ENCODE measurements at regions not wholly inside any gene's neighbourhood (a gene's known extent, or its start where the extent isn't known, plus 50 kb on each side); places are given as distances from the start of the nearest gene placed in this dataset.
"Not testable (repeated sequence)": the region's sequence is repeated elsewhere in the genome, so short reads cannot be mapped to it uniquely, and the experiment has no call there.

GRCh38 chr12:46572644-46573346 is 200.2 kb upstream of the SLC38A2 start:
- Mint-ChIP-seq H3K36me3 (peaks cover 7 to 9% of the 10 kb centered on the region in 2 donors), H3K4me3 (no peak overlapping the region), H3K27me3 (no peaks in the 10 kb centered on the region), H3K4me1 (no peaks in the 10 kb centered on the region), H3K9me3 (peaks cover 5 to 19% (median 17%) of the 10 kb centered on the region in 7 donors), H3K27ac (peak overlapping the region in 1 of 6 donors; percentile 15)
- ATAC-seq (ENCODE audit: low read depth in 2 of 2) (no peak), DNase-seq (no peak)

- no peak overlapping the region for H3K27ac Mint-ChIP-seq
- peaks cover 12 to 31% (median 29%) of the 10 kb centered on the region in 7 donors for H3K9me3 Mint-ChIP-seq
- H3K4me1 Mint-ChIP-seq, result no peaks in the 10 kb centered on the region
- DNase-seq (no peak), ATAC-seq (ENCODE audit: low read depth in 2 of 2) (no peak)
- H3K27me3 Mint-ChIP-seq, result no peaks in the 10 kb centered on the region
- H3K36me3 Mint-ChIP-seq, result peaks cover 14 to 18% of the 10 kb centered on the region in 2 donors
- no peak overlapping the region for H3K4me3 Mint-ChIP-seq
These were observed 199.0 kb upstream of the SLC38A2 start for GRCh38 chr12:46571608-46572007.

GRCh38 chr12:46569826-46570439 is 197.4 kb upstream of the SLC38A2 start:
- DNase-seq (no peak), ATAC-seq (ENCODE audit: low read depth in 2 of 2) (no peak)
- Mint-ChIP-seq H3K4me1 (no peaks in the 10 kb centered on the region), H3K27ac (no peak overlapping the region), H3K4me3 (peak overlapping the region in 2 of 8 donors; percentile 12 to 61), H3K36me3 (peaks cover 28 to 35% of the 10 kb centered on the region in 2 donors), H3K9me3 (peaks cover 12 to 48% (median 44%) of the 10 kb centered on the region in 7 donors), H3K27me3 (no peaks in the 10 kb centered on the region)

GRCh38 chr12:46567667-46568066 is 195.1 kb upstream of the SLC38A2 start:
- H3K9me3 Mint-ChIP-seq, result peaks cover 12 to 57% (median 55%) of the 10 kb centered on the region in 7 donors
- no peaks in the 10 kb centered on the region for H3K27me3 Mint-ChIP-seq
- no peak overlapping the region for H3K4me3 Mint-ChIP-seq
- H3K36me3 Mint-ChIP-seq, result peaks cover 28 to 38% of the 10 kb centered on the region in 2 donors
- ATAC-seq (ENCODE audit: low read depth in 2 of 2) (no peak), DNase-seq (no peak)
- peaks cover 0 to 3% (median under 1%) of the 10 kb centered on the region in 3 donors for H3K4me1 Mint-ChIP-seq
- no peak overlapping the region for H3K27ac Mint-ChIP-seq

- peaks cover 3 to 9% (median 6%) of the 10 kb centered on the region in 3 donors for H3K4me1 Mint-ChIP-seq
- DNase-seq (no peak), ATAC-seq (ENCODE audit: low read depth in 2 of 2) (no peak)
- no peak overlapping the region for H3K4me3 Mint-ChIP-seq
- no peaks in the 10 kb centered on the region for H3K27me3 Mint-ChIP-seq
- peaks cover 22 to 29% of the 10 kb centered on the region in 2 donors for H3K36me3 Mint-ChIP-seq
- no peak overlapping the region for H3K27ac Mint-ChIP-seq
- H3K9me3 Mint-ChIP-seq, result peaks cover 11 to 40% (median 37%) of the 10 kb centered on the region in 7 donors
These were observed 190.2 kb upstream of the SLC38A2 start for GRCh38 chr12:46562625-46563225.

- not testable (repeated sequence) for ATAC-seq (ENCODE audit: low read depth in 2 of 2); H3K27me3 Mint-ChIP-seq; H3K27ac Mint-ChIP-seq; DNase-seq; H3K4me1 Mint-ChIP-seq; H3K4me3 Mint-ChIP-seq
- Mint-ChIP-seq H3K9me3 (peaks cover 8 to 33% (median 29%) of the 10 kb centered on the region in 7 donors), H3K36me3 (peaks cover 18 to 23% of the 10 kb centered on the region in 2 donors)
These were observed 189.4 kb upstream of the SLC38A2 start for GRCh38 chr12:46561769-46562624.

- Mint-ChIP-seq H3K27me3 (no peaks in the 10 kb centered on the region), H3K27ac (no peak overlapping the region), H3K4me3 (no peak overlapping the region), H3K36me3 (peaks cover 9 to 12% of the 10 kb centered on the region in 2 donors), H3K9me3 (peaks cover 5 to 21% (median 18%) of the 10 kb centered on the region in 7 donors), H3K4me1 (peaks cover 4 to 9% (median 6%) of the 10 kb centered on the region in 3 donors)
- ATAC-seq (ENCODE audit: low read depth in 2 of 2) (no peak), DNase-seq (no peak)
These were observed 188.3 kb upstream of the SLC38A2 start for GRCh38 chr12:46560874-46561273.

- H3K36me3 Mint-ChIP-seq, result peaks cover 2 to 5% of the 10 kb centered on the region in 2 donors
- DNase-seq (no peak), ATAC-seq (ENCODE audit: low read depth in 2 of 2) (no peak)
- peak overlapping the region in 1 of 6 donors; percentile 56 for H3K27ac Mint-ChIP-seq
- H3K9me3 Mint-ChIP-seq, result peaks cover 5 to 14% (median 10%) of the 10 kb centered on the region in 7 donors
- peaks cover 4 to 9% (median 6%) of the 10 kb centered on the region in 3 donors for H3K4me1 Mint-ChIP-seq
- no peaks in the 10 kb centered on the region for H3K27me3 Mint-ChIP-seq
- no peak overlapping the region for H3K4me3 Mint-ChIP-seq
These were observed 187.5 kb upstream of the SLC38A2 start for GRCh38 chr12:46560089-46560488.

GRCh38 chr12:46559311-46559710 is 186.7 kb upstream of the SLC38A2 start:
- ATAC-seq (ENCODE audit: low read depth in 2 of 2) (no peak), DNase-seq (no peak)
- Mint-ChIP-seq H3K27me3 (no peaks in the 10 kb centered on the region), H3K36me3 (peaks cover 0 to 4% of the 10 kb centered on the region in 2 donors), H3K27ac (peak overlapping the region in 1 of 6 donors; percentile 45), H3K4me3 (no peak overlapping the region), H3K4me1 (peaks cover 4 to 9% (median 6%) of the 10 kb centered on the region in 3 donors), H3K9me3 (peaks cover 2 to 7% (median 5%) of the 10 kb centered on the region in 7 donors)

GRCh38 chr12:46558677-46559076 is 186.1 kb upstream of the SLC38A2 start:
- Mint-ChIP-seq H3K9me3 (peaks cover 0 to 5% (median 0%) of the 10 kb centered on the region in 7 donors), H3K4me1 (peaks cover 4 to 9% (median 6%) of the 10 kb centered on the region in 3 donors), H3K27me3 (no peaks in the 10 kb centered on the region), H3K4me3 (no peak overlapping the region), H3K27ac (no peak overlapping the region), H3K36me3 (peaks cover 0 to 4% of the 10 kb centered on the region in 2 donors)
- DNase-seq (no peak), ATAC-seq (ENCODE audit: low read depth in 2 of 2) (no peak)

GRCh38 chr12:46557539-46558373 is 185.2 kb upstream of the SLC38A2 start:
- Mint-ChIP-seq H3K27me3 (no peaks in the 10 kb centered on the region), H3K4me3 (no peak overlapping the region), H3K9me3 (peaks cover 0 to 5% (median 0%) of the 10 kb centered on the region in 7 donors), H3K4me1 (peaks cover 4 to 7% (median 6%) of the 10 kb centered on the region in 3 donors), H3K36me3 (peaks cover 0 to 4% of the 10 kb centered on the region in 2 donors), H3K27ac (peak overlapping the region in 2 of 6 donors; percentile 8 to 38)
- DNase-seq (no peak), ATAC-seq (ENCODE audit: low read depth in 2 of 2) (no peak)

- DNase-seq, result no peak
- Mint-ChIP-seq H3K4me1 (peaks cover 0 to 4% (median 1%) of the 10 kb centered on the region in 3 donors), H3K9me3 (peaks cover 0 to 5% (median 0%) of the 10 kb centered on the region in 7 donors), H3K27me3 (no peaks in the 10 kb centered on the region), H3K4me3 (no peak overlapping the region), H3K27ac (peak overlapping the region in 1 of 6 donors; percentile 53), H3K36me3 (peaks cover 0 to 4% of the 10 kb centered on the region in 2 donors)
- ATAC-seq (ENCODE audit: low read depth in 2 of 2), result no peak
These were observed 184.4 kb upstream of the SLC38A2 start for GRCh38 chr12:46556819-46557524.

Measured in naive B cell (primary cell).